ENCODE measurements at regions not wholly inside any gene's neighbourhood (a gene's known extent, or its start where the extent isn't known, plus 50 kb on each side); places are given as distances from the start of the nearest gene placed in this dataset.

- DNase-seq (ENCODE audit: low spot score) = no peak
- FAIRE-seq = no peak
Observed at GRCh38 chr15:37777006-37777405, 157.4 kb upstream of the TMCO5A start.

- no peak for FAIRE-seq
- no peak for DNase-seq (ENCODE audit: low spot score)
Observed at GRCh38 chr15:37783290-37783689, 151.2 kb upstream of the TMCO5A start.

DNA sequence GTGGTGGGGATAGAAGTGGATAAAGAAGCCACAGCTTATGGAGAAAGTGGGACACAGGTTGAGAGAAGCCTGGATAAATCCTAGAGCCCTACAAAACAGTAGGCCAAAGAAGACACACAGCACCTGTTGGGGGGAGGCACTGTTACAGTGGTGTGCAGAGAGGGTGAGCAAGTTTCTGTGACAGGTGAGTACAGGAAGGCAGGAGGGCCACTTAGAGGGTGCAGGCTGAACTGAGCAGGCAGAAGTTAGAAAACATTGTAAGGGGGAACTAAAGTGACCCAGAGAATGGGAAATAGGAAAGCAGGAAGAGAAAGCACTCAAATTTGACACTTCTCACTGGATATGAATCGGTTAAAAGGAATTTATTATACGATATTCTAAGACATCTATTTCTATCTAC, 146.1 kb upstream of the TMCO5A start:
- DNase-seq (ENCODE audit: low spot score) = no peak
- FAIRE-seq = no peak

- FAIRE-seq (no peak), DNase-seq (ENCODE audit: low spot score) (no peak)
Observed at GRCh38 chr15:37788767-37789396, 145.6 kb upstream of the TMCO5A start.

- peak; percentile 37 for FAIRE-seq
Observed at GRCh38 chr15:37789397-37789786, 145.0 kb upstream of the TMCO5A start.

GRCh38 chr15:37789881-37790280, 144.6 kb upstream of the TMCO5A start:
- FAIRE-seq = peak; percentile 93
- peak; percentile 60 for DNase-seq (ENCODE audit: low spot score)

More at GRCh38 chr15:37789397-37789786, 145.0 kb upstream of the TMCO5A start:
- DNase-seq (ENCODE audit: low spot score) = peak; percentile 14

DNA sequence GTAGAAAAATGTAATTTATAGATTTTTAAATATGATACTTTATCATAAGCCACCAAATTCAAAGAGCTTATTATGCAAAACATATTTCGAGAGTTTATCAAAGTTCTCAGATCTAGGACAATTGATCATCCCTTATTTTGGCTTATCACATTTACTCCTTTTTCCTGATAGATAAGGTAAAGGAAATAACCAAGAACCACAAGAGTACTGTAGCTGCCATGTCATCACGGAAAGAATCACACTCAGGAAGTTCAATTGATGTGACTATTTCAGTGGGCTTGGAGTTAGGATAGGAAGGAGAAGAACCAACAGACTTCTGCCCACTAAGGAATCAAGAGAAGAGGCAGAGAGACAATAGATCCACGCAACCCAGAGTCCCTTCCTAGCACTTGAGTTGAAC, 142.7 kb upstream of the TMCO5A start:
- DNase-seq (ENCODE audit: low spot score) = no peak

GRCh38 chr15:37792351-37792750, 142.1 kb upstream of the TMCO5A start:
- FAIRE-seq = no peak

More for the DNA sequence above, 142.7 kb upstream of the TMCO5A start:
- no peak for FAIRE-seq

GRCh38 chr15:37793851-37794250, 140.6 kb upstream of the TMCO5A start:
- DNase-seq (ENCODE audit: low spot score) (no peak), FAIRE-seq (no peak)

More at GRCh38 chr15:37792351-37792750, 142.1 kb upstream of the TMCO5A start:
- DNase-seq (ENCODE audit: low spot score) = peak; percentile 9

DNA sequence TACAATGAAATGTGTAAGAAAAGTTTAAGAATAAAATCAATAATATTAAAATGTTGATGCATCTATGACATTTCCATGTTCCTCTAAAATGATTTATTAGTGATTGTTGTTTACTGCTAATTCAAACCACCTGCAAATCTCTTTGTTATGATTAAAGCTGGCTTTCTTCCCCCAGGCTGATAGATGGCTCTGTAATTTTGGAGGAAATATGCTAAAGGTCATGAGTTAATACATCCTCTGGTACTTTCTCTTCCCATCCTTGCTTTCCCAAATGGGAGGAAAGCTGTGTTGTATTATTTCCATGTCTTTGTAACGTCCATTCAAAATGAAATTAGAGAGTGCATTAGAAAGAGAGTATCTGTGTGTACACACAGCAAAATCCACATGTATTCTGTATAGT, 139.5 kb upstream of the TMCO5A start:
- DNase-seq (ENCODE audit: low spot score) (no peak), FAIRE-seq (no peak)

DNA sequence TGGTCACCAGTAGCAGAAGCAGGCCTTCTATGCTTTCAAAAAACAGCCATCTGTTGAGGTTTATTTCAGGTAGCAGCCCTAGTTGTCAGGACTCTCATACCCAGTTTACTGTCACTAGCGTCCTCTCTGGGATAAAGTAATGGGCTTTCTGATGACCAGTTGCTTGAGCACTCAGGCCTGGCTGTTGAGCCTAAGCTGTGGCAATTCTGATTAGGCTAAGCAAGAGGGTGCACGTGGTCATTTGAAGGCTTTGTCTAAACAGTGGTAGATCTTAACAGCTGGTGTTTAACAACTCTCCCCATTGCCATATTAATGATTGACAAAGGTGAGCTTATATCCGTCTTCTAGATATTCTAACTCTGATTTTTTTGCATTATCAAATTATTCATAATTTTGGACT, 132.9 kb upstream of the TMCO5A start:
- DNase-seq (ENCODE audit: low spot score) = no peak
- FAIRE-seq = no peak

DNA sequence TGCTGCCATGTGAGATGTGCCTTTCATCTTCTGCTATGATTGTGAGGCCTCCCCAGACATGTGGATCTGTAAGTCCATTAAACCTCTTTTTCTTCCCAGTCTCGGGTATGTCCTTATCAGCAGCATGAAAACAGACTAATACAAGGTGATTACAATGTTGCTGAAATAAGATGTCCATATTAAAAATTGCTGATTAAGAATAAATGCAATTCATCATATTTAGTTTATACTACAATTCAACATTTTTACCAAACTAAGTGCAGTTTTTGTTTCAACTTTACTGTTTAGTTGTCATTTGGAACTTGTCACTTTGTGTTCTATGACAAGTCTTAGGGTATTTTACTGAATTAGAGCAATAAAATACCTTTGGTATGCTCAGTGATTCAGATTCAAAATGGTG, 127.6 kb upstream of the TMCO5A start:
- DNase-seq (ENCODE audit: low spot score) (no peak), FAIRE-seq (no peak)

- no peak for FAIRE-seq
- DNase-seq (ENCODE audit: low spot score) = no peak
Observed at GRCh38 chr15:37810381-37810780, 124.1 kb upstream of the TMCO5A start.

DNA sequence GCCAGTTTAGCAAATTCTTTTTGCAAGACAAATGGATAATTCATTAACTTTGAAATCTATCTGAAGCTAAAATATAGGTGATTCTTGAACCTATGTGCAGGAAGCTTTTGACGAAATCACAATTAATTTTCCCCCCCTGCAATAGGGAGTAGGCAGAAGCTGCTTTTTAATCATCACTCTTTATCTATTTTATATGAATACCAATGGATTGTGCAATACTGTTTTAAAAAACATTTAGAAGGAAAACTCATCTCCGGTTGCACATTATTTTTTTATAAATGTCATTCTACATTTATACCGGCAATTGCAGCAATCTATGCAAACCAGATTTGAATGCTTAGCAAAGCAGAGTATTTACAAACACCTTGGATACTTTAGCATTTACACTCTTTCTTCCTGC, 121.1 kb upstream of the TMCO5A start:
- DNase-seq (ENCODE audit: low spot score) (no peak), FAIRE-seq (no peak)

GRCh38 chr15:37814847-37815515, 119.5 kb upstream of the TMCO5A start:
- FAIRE-seq (no peak), DNase-seq (ENCODE audit: low spot score) (no peak)

GRCh38 chr15:37818152-37818677, 116.2 kb upstream of the TMCO5A start:
- no peak for DNase-seq (ENCODE audit: low spot score)
- no peak for FAIRE-seq

DNA sequence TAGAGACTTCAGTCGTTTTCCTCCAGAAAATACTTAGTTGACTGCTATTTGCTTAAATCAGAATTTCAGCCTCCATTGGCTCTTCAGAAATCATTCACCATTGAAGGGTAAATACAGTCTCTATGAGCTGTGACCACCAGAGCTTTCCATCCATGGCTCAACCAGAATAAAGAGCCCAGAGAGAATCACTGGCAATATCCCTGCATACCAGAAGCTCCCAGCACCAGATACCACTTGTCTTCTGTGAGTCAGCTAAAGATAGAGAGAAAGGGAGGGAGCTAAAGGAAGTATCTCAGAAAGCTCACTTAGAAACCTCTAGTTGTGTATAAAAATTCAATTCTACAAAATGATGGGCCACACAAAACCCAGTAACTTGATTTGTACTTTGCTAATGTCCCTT, 115.2 kb upstream of the TMCO5A start:
- DNase-seq (ENCODE audit: low spot score) (no peak), FAIRE-seq (no peak)

DNA sequence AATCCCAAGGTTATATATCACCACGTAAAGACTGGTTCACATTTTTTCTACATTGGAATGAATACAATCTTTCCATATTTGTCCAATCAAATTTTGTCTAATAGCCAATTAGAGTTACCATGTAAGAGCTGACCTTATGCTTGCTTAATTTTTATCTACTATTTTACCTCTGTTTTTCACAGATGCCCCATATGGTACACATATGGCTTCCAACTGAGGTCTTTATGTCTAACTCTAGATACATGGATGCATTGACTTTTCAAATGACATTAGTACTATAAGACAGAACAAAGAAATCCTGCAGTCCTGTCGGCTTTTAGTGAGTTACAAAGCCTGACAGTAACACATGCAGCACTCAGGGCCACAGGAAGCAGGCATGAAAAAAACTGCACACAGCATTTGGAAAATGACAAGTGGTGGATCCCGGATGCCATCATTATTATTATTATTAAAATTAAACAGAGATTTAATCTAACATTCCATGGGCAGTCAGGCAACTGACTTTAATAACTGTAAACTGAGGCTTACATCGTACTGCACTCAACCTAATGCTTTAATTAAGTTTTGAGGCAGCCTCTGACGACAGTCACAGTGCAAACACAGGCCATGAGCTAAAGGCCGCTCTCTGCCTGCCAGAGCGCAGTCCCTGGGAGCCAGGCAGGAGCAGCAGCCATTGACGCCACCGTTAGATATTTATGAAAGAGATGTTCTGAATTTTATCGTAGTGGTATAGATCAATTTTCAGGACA, 113.9 kb upstream of the TMCO5A start:
- FAIRE-seq = no peak
- DNase-seq (ENCODE audit: low spot score) = no peak

DNA sequence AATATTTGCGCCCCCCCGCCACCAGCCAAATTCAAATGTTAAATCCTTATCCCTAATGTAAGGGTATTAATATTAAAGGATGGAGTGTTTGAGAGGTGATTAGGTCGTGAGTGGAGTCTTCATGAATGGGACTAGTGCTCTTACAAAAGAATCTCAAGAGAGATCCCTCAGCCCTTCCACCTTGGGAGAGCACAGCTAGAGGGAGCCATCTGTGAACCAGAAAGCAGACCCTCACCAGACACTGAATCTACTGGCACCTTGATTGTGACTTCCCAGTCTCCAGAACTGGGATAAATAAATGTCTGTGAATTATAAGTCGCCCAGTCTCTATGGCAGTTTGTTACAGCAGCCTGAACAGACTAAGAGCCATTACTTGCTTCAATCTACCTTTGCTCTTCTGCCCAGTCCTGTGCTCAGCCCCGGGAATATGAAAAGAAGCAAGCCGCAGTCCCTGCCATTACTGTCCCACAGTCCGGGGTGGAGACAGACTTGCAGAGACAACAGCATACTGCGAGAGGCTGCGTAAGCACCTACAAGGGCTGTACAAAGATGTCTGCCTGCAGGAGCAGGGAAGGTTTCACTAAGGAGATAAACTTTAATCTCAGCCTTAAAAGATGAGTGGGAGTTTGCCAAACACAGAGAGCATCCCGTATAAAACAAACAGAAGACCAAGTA, 110.7 kb upstream of the TMCO5A start:
- no peak for DNase-seq (ENCODE audit: low spot score)

DNA sequence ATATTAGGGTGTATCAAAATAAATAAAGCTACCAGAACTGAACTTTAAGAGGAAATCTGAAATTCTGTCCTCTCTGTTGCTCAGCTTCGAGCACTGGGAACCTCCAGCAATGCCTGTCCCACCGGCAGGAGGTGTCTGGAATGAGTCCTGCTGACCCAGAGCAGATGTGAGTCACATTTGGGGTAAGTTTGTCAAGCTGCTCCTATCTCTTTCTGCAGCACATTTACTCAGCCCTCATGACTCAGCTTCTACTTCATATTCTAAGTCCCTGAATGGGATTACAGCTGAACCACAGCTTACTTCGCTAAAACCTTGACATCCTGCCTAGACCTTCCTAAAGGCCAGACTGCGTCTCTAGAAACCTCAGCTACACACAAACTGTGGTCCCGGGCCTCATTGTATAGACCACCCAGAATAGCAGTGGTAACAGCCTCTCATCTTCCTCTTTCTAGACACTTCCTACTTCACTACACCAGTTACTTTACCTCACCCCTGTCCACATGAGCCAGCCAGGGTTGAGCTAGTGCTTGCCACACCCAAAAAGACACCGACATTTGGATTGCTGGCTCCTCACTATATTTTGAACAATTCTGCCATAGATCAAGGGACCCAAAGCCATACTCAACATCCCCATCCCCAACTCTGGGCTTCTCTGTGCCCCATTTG, 109.6 kb upstream of the TMCO5A start:
- DNase-seq (ENCODE audit: low spot score) = peak; percentile 90
- FAIRE-seq = peak; percentile 91

More for the DNA sequence above, 110.7 kb upstream of the TMCO5A start:
- FAIRE-seq = no peak

DNA sequence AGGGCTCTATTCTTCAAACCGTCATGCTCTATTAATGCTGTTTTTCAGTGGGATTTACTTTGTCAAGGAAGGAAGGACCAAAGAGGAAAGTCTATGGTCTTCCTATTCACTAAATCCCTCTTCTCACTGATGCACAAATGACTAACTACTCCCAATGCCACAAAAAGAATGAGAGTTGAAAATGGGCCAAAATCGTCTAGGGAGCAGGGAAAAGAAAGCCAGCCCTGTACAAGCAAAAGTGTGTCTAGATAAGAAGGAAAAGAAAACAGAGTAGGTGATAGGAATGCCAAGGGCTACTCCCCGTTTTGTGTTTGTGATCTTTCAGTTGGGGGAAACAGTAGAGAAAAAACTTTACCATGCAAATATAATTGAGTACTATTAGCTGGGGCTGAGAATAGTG, 97.2 kb upstream of the TMCO5A start:
- no peak for FAIRE-seq
- peak; percentile 31 for DNase-seq (ENCODE audit: low spot score)
